Fibroblast of lung (primary cell): ENCODE measurements at regions not wholly inside any gene's neighbourhood (a gene's known extent, or its start where the extent isn't known, plus 50 kb on each side); places are given as distances from the start of the nearest gene placed in this dataset.

Experiments used
- DNase-seq, 2 donors: peaks; one replicate each; pipeline versions ENCODE4 v3.0.0 to v3.0.0-alpha.2; 2010; ENCODE audit warnings: low read depth in 2 of 2
- H2AFZ ChIP-seq: 2 replicates; pipeline ENCODE4 v1.5.1; 2012; ENCODE audit warnings: low read length, control low read depth, inconsistent platforms
- H3K27ac ChIP-seq: 2 replicates; pipeline ENCODE4 v1.5.1; 2011; ENCODE audit warnings: low read length, control low read depth; ENCODE audit not compliant: insufficient read depth
- H3K27me3 ChIP-seq: 2 replicates; pipeline ENCODE4 v1.5.1; 2011; ENCODE audit warnings: mild to moderate bottlenecking, low read length; ENCODE audit not compliant: control insufficient read depth, insufficient read depth
- H3K36me3 ChIP-seq: 2 replicates; pipeline ENCODE4 v1.5.1; 2011; ENCODE audit warnings: low read length; ENCODE audit not compliant: control insufficient read depth, insufficient read depth
- H3K4me1 ChIP-seq: 2 replicates; pipeline ENCODE4 v1.5.1; 2011; ENCODE audit warnings: low read length; ENCODE audit not compliant: control insufficient read depth, insufficient read depth; ENCODE audit errors: extremely low read depth
- H3K4me2 ChIP-seq: 2 replicates; pipeline ENCODE4 v1.5.1; 2011; ENCODE audit warnings: low read length, control low read depth; ENCODE audit not compliant: insufficient read depth; ENCODE audit errors: extremely low read depth
- H3K4me3 ChIP-seq, 4 experiments: fragments of 200-600 bp in 1 of 4; sonication (generic) in 1 of 4; replicated peaks in 1 of 4; 2 replicates each; pipeline ENCODE4 v1.5.1; 2011 to 2016; ENCODE audit warnings: low read length in 4 of 4, low read depth in 3 of 4, mild to moderate bottlenecking in 3 of 4, control low read depth in 2 of 4, inconsistent platforms in 1 of 4, mixed read lengths in 1 of 4; ENCODE audit not compliant: insufficient read depth in 1 of 4; ENCODE audit errors: control extremely low read depth in 1 of 4
- H3K79me2 ChIP-seq: 2 replicates; pipeline ENCODE4 v1.5.1; 2012; ENCODE audit warnings: mild to moderate bottlenecking, low read length, inconsistent platforms; ENCODE audit not compliant: control insufficient read depth, insufficient read depth
- H3K9ac ChIP-seq: 2 replicates; pipeline ENCODE4 v1.5.1; 2011; ENCODE audit warnings: mild to moderate bottlenecking, low read length, control low read depth; ENCODE audit not compliant: insufficient read depth
- H3K9me3 ChIP-seq: 2 replicates; pipeline ENCODE4 v1.5.1; 2012; ENCODE audit warnings: low read depth, low read length; ENCODE audit not compliant: control insufficient read depth, insufficient read depth
- H4K20me1 ChIP-seq: 2 replicates; pipeline ENCODE4 v1.5.1; 2011; ENCODE audit warnings: low read length; ENCODE audit not compliant: control insufficient read depth, insufficient read depth; ENCODE audit errors: extremely low read depth
- CTCF ChIP-seq, 2 donors: IDR thresholded peaks in 1 of 2; conservative IDR thresholded peaks in 1 of 2; 1 replicate in 1 of 2; 2 replicates in 1 of 2; pipeline ENCODE4 v1.5.1; 2011 to 2012; ENCODE audit warnings: low read length in 2 of 2, control low read depth in 1 of 2, inconsistent platforms in 1 of 2, low read depth in 1 of 2, mild to moderate bottlenecking in 1 of 2
- EZH2 ChIP-seq: IDR thresholded peaks from 2 replicates; pipeline ENCODE4 v1.5.1; 2012; ENCODE audit warnings: low read length, control low read depth, mild to moderate bottlenecking; ENCODE audit errors: missing control alignments

DNA sequence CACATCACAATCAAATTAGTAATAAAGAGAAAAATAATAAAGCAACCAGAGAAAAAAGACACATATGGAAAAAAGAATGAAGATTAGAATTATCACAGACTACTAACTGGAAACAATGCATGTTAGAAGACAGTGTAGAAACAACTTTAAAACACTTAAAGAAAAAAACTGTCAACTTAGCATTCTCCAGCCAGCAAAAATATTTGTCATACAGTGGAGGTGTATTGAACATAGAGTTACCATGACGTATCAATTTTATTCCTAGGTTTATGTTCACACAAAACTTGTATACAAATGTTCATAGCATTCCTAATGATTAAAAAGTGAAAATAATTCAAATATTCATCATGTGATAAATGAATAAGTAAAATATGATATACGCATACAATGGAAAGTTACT lies 61.5 kb upstream of the ADAM23 start:
- no peak overlapping the region for H3K4me2 ChIP-seq
- no peaks in the 10 kb centered on the region for H4K20me1 ChIP-seq
- no peak overlapping the region for H3K27ac ChIP-seq
- TF ChIP-seq EZH2 (no peak), CTCF (conservative IDR thresholded peaks at IDR 0.05 in 1 of 2, IDR thresholded peaks at IDR 0.05 in 1 of 2; ENCODE audit: low read depth in 1 of 2, low read length in 2 of 2) (no peak)
- H3K9me3 ChIP-seq, result no peaks in the 10 kb centered on the region
- H3K4me1 ChIP-seq, result no peaks in the 10 kb centered on the region
- H3K79me2 ChIP-seq, result no peaks in the 10 kb centered on the region
- H2AFZ ChIP-seq, result no peak overlapping the region
- H3K9ac ChIP-seq, result no peak overlapping the region
- no peaks in the 10 kb centered on the region for H3K27me3 ChIP-seq
- DNase-seq, result no peak
- no peak overlapping the region for H3K4me3 ChIP-seq
- no peaks in the 10 kb centered on the region for H3K36me3 ChIP-seq

DNA sequence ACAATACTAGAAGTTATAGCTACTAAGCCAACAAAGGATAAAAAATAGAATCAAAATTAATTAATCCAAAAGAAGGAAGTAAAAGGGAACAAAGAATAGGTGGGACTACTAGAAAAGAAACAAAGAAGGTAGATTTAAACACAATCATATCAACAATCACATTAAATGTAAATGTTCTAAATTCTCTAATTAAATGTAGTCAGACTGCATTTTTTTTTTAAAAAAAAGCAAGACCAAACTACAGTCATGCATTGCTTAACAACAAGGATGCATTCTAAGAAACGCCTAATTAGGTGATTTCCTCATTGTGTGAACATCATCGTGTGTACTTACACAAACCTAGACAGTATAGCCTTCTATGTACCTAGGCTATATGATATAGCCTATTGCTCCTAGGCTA lies 59.7 kb upstream of the ADAM23 start:
- Histone ChIP-seq H3K4me1 (no peaks in the 10 kb centered on the region), H3K27ac (no peak overlapping the region), H3K4me2 (no peak overlapping the region), H3K9me3 (no peaks in the 10 kb centered on the region), H3K27me3 (no peaks in the 10 kb centered on the region), H3K36me3 (no peaks in the 10 kb centered on the region), H3K9ac (no peak overlapping the region), H3K79me2 (no peaks in the 10 kb centered on the region), H2AFZ (no peak overlapping the region), H3K4me3 (no peak overlapping the region), H4K20me1 (no peaks in the 10 kb centered on the region)
- TF ChIP-seq EZH2 (no peak), CTCF (conservative IDR thresholded peaks at IDR 0.05 in 1 of 2, IDR thresholded peaks at IDR 0.05 in 1 of 2; ENCODE audit: low read depth in 1 of 2, low read length in 2 of 2) (no peak)
- DNase-seq, result no peak

- H3K9me3 ChIP-seq, result no peaks in the 10 kb centered on the region
- no peaks in the 10 kb centered on the region for H3K36me3 ChIP-seq
- TF ChIP-seq EZH2 (no peak), CTCF (conservative IDR thresholded peaks at IDR 0.05 in 1 of 2, IDR thresholded peaks at IDR 0.05 in 1 of 2; ENCODE audit: low read depth in 1 of 2, low read length in 2 of 2) (no peak)
- H3K4me2 ChIP-seq, result no peak overlapping the region
- no peaks in the 10 kb centered on the region for H3K27me3 ChIP-seq
- H3K79me2 ChIP-seq, result no peaks in the 10 kb centered on the region
- DNase-seq, result no peak
- no peak overlapping the region for H3K4me3 ChIP-seq
- H3K4me1 ChIP-seq, result no peaks in the 10 kb centered on the region
- H3K27ac ChIP-seq, result no peak overlapping the region
- H4K20me1 ChIP-seq, result no peaks in the 10 kb centered on the region
- no peak overlapping the region for H3K9ac ChIP-seq
- no peak overlapping the region for H2AFZ ChIP-seq
These were observed 55.5 kb upstream of the ADAM23 start for GRCh38 chr2:206387808-206388207.
